Mammary epithelial cell (primary cell): ENCODE measurements at regions not wholly inside any gene's neighbourhood (a gene's known extent, or its start where the extent isn't known, plus 50 kb on each side); places are given as distances from the start of the nearest gene placed in this dataset.

Source experiments
- CTCF ChIP-seq, 2 donors: IDR thresholded peaks in 1 of 2; conservative IDR thresholded peaks in 1 of 2; 2 replicates each; pipeline ENCODE4 v1.5.1; 2011 to 2012; ENCODE audit warnings: inconsistent platforms in 2 of 2, low read length in 2 of 2, mild to moderate bottlenecking in 2 of 2, control low read depth in 1 of 2, low read depth in 1 of 2; ENCODE audit not compliant: insufficient read depth in 1 of 2; ENCODE audit errors: extremely low read depth in 1 of 2
- EZH2 ChIP-seq: IDR thresholded peaks from 2 replicates; pipeline ENCODE4 v1.6.1; 2012; ENCODE audit warnings: low read length, inconsistent platforms, borderline replicate concordance

GRCh38 chrX:40423299-40423698 lies 157.5 kb upstream of the ATP6AP2 start:
- no peak for TF ChIP-seq EZH2
- no peak for TF ChIP-seq CTCF (conservative IDR thresholded peaks at IDR 0.05 in 1 of 2, IDR thresholded peaks at IDR 0.05 in 1 of 2; ENCODE audit: extremely low read depth in 1 of 2, insufficient read depth in 1 of 2, low read depth in 1 of 2, low read length in 2 of 2)
